ENCODE measurements at regions not wholly inside any gene's neighbourhood (a gene's known extent, or its start where the extent isn't known, plus 50 kb on each side); places are given as distances from the start of the nearest gene placed in this dataset.

GRCh38 chr1:170284512-170284911 lies 138.8 kb downstream of the NTMT2 start:
- TF ChIP-seq POLR2AphosphoS5 (IDR thresholded peaks at IDR 0.05) (no peak), CTCF (IDR thresholded peaks at IDR 0.05) (no peak)
